HEK293 (cell line): ENCODE measurements at regions not wholly inside any gene's neighbourhood (a gene's known extent, or its start where the extent isn't known, plus 50 kb on each side); places are given as distances from the start of the nearest gene placed in this dataset.

Experiments used
- CTCF ChIA-PET: fragments of 350-600 bp; formaldehyde crosslinking; extraction: SDS; loops from one replicate; lab custom pipeline; 2021; ENCODE audit warnings: antibody characterized with exemption; lab: Yijun Ruan, JAX
- POLR2A ChIA-PET: fragments of 300-600 bp; formaldehyde crosslinking; extraction: SDS; loops from one replicate; lab custom pipeline; 2020; ENCODE audit warnings: antibody characterized with exemption, inconsistent platforms; lab: Yijun Ruan, JAX
- H3K27ac ChIP-seq: fragments of 200-500 bp; sonication (Bioruptor generic); 2 replicates; pipeline ENCODE4 v1.5.1; 2014; ENCODE audit warnings: low read depth, low read length, control low read depth, inconsistent platforms; ENCODE audit errors: extremely low read depth
- H3K36me3 ChIP-seq, 2 experiments: fragments of 200-500 bp in 1 of 2; sonication (Bioruptor generic) in 1 of 2; 1 replicate in 1 of 2; 2 replicates in 1 of 2; pipeline ENCODE4 v1.5.1; 2014 to 2017; ENCODE audit warnings: inconsistent platforms in 2 of 2, low read length in 2 of 2; ENCODE audit not compliant: control insufficient read depth in 2 of 2, insufficient read depth in 1 of 2
- H3K4me1 ChIP-seq: fragments of 200-500 bp; sonication (Bioruptor generic); 2 replicates; pipeline ENCODE4 v1.5.1; 2014; ENCODE audit warnings: mild to moderate bottlenecking, low read length, inconsistent platforms; ENCODE audit not compliant: control insufficient read depth, insufficient read depth
- H3K4me3 ChIP-seq: 2 replicates; pipeline ENCODE4 v1.5.1; 2011; ENCODE audit warnings: low read depth, mild to moderate bottlenecking, control low read depth, low read length, moderate library complexity
- H3K9me3 ChIP-seq: fragments of 200-500 bp; sonication (Bioruptor generic); 2 replicates; pipeline ENCODE4 v1.5.1; 2014; ENCODE audit warnings: low read depth, low read length, inconsistent platforms; ENCODE audit not compliant: control insufficient read depth, insufficient read depth
- BCL11A ChIP-seq: fragments of 450-650 bp; formaldehyde crosslinking; IDR thresholded peaks from 2 replicates; pipeline ENCODE4 v1.5.1; 2016; ENCODE audit warnings: low read depth, missing biosample characterization, missing genetic modification characterization
- HOXC10 ChIP-seq: sonication (generic); formaldehyde crosslinking; IDR thresholded peaks from 2 replicates; pipeline ENCODE4 v1.8.1; 2023; ENCODE audit warnings: mild to moderate bottlenecking, missing genetic modification reagents
- MEIS1 ChIP-seq: sonication (generic); formaldehyde crosslinking; IDR thresholded peaks from 2 replicates; pipeline ENCODE4 v1.8.1; 2022; ENCODE audit warnings: missing genetic modification reagents, mild to moderate bottlenecking, borderline replicate concordance
- YY1 ChIP-seq: fragments of 450-650 bp; formaldehyde crosslinking; IDR thresholded peaks from 2 replicates; pipeline ENCODE4 v1.5.1; 2018; ENCODE audit warnings: missing biosample characterization, missing genetic modification characterization
- ZBTB48 ChIP-seq: fragments of 450-650 bp; formaldehyde crosslinking; IDR thresholded peaks from 2 replicates; pipeline ENCODE4 v1.5.1; 2016; ENCODE audit warnings: missing biosample characterization, missing genetic modification characterization
- ZNF114 ChIP-seq: fragments of 450-650 bp; formaldehyde crosslinking; IDR thresholded peaks from 2 replicates; pipeline ENCODE4 v1.5.0; 2017; ENCODE audit warnings: missing biosample characterization, missing genetic modification characterization
- ZNF16 ChIP-seq: fragments of 450-650 bp; formaldehyde crosslinking; IDR thresholded peaks from 2 replicates; pipeline ENCODE4 v1.5.1; 2016; ENCODE audit warnings: low read depth, missing biosample characterization, missing genetic modification characterization
- ZNF184 ChIP-seq: fragments of 450-650 bp; IDR thresholded peaks from 2 replicates; pipeline ENCODE4 v1.5.1; 2018; ENCODE audit warnings: missing biosample characterization, mild to moderate bottlenecking, missing genetic modification characterization
- ZNF26 ChIP-seq: fragments of 450-650 bp; formaldehyde crosslinking; IDR thresholded peaks from 2 replicates; pipeline ENCODE4 v1.5.1; 2016; ENCODE audit warnings: missing biosample characterization, missing genetic modification characterization
- ZNF501 ChIP-seq: fragments of 450-650 bp; formaldehyde crosslinking; IDR thresholded peaks from 2 replicates; pipeline ENCODE4 v1.5.1; 2016; ENCODE audit warnings: missing biosample characterization, missing genetic modification characterization
- ZNF544 ChIP-seq: fragments of 450-650 bp; formaldehyde crosslinking; IDR thresholded peaks from 2 replicates; pipeline ENCODE4 v1.5.0; 2017; ENCODE audit warnings: missing biosample characterization, missing genetic modification characterization
- ZNF600 ChIP-seq: fragments of 450-650 bp; formaldehyde crosslinking; IDR thresholded peaks from 2 replicates; pipeline ENCODE4 v1.5.1; 2016; ENCODE audit warnings: missing biosample characterization, missing genetic modification characterization
- ZNF785 ChIP-seq: fragments of 450-650 bp; formaldehyde crosslinking; IDR thresholded peaks from 2 replicates; pipeline ENCODE4 v1.5.1; 2016; ENCODE audit warnings: missing biosample characterization, missing genetic modification characterization
- ZXDB ChIP-seq: fragments of 450-650 bp; formaldehyde crosslinking; IDR thresholded peaks from 2 replicates; pipeline ENCODE4 v1.5.1; 2016; ENCODE audit warnings: missing biosample characterization, missing genetic modification characterization
- TF ChIP-seq, protein P1 (sequence below): fragments of 450-650 bp; formaldehyde crosslinking; IDR thresholded peaks from 2 replicates; pipeline ENCODE4 v1.5.1; 2017; ENCODE audit warnings: missing biosample characterization, missing genetic modification characterization
- TF ChIP-seq, protein P2 (sequence below): fragments of 450-650 bp; formaldehyde crosslinking; conservative IDR thresholded peaks from 2 replicates; pipeline ENCODE4 v1.5.1; 2016; ENCODE audit warnings: low read depth, missing biosample characterization, missing genetic modification characterization
- TF ChIP-seq, protein P3 (sequence below): fragments of 450-650 bp; formaldehyde crosslinking; IDR thresholded peaks from 2 replicates; pipeline ENCODE4 v1.5.1; 2016; ENCODE audit warnings: missing biosample characterization, missing genetic modification characterization
- TF ChIP-seq, protein P4 (sequence below): fragments of 450-650 bp; formaldehyde crosslinking; IDR thresholded peaks from 2 replicates; pipeline ENCODE4 v1.5.1; 2016; ENCODE audit warnings: missing biosample characterization, missing genetic modification characterization
- TF ChIP-seq, protein P5 (sequence below): fragments of 450-650 bp; formaldehyde crosslinking; IDR thresholded peaks from 2 replicates; pipeline ENCODE4 v1.5.1; 2016; ENCODE audit warnings: missing biosample characterization, missing genetic modification characterization
- TF ChIP-seq, protein P6 (sequence below): fragments of 450-650 bp; formaldehyde crosslinking; IDR thresholded peaks from 2 replicates; pipeline ENCODE4 v1.5.1; 2016; ENCODE audit warnings: missing biosample characterization, missing genetic modification characterization

DNA sequence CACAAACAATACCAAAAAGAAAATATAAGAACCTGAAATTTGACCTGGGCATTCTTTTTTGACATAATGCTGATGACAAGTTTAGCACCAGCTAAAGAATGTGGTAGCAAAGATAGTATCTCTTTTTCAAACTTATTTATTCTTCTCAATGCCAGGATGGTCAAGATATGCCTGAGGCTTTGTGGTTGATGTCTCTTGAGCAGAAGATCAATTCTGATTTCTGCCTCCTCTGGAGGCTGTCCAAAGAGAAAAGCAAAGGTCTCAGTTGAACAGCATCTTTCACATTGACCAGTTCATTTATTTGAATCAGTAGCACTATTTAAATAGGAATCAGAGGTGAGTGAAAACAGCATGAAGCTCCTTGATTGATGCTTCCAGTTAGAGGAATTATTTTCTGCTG is 588.2 kb downstream of the HTR1A start:
- TF ChIP-seq ZNF114 (tag by site-specific recombination) (no peak), ZNF501 (no peak), BCL11A (tag by site-specific recombination) (no peak), ZBTB48 (tag by site-specific recombination) (no peak), ZNF785 (tag by site-specific recombination) (no peak), MEIS1 (CRISPR knock-in tag) (no peak), ZNF544 (tag by site-specific recombination) (no peak)
- TF ChIP-seq, protein P1, sequence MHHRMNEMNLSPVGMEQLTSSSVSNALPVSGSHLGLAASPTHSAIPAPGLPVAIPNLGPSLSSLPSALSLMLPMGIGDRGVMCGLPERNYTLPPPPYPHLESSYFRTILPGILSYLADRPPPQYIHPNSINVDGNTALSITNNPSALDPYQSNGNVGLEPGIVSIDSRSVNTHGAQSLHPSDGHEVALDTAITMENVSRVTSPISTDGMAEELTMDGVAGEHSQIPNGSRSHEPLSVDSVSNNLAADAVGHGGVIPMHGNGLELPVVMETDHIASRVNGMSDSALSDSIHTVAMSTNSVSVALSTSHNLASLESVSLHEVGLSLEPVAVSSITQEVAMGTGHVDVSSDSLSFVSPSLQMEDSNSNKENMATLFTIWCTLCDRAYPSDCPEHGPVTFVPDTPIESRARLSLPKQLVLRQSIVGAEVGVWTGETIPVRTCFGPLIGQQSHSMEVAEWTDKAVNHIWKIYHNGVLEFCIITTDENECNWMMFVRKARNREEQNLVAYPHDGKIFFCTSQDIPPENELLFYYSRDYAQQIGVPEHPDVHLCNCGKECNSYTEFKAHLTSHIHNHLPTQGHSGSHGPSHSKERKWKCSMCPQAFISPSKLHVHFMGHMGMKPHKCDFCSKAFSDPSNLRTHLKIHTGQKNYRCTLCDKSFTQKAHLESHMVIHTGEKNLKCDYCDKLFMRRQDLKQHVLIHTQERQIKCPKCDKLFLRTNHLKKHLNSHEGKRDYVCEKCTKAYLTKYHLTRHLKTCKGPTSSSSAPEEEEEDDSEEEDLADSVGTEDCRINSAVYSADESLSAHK = no peak
- TF ChIP-seq, protein P2, sequence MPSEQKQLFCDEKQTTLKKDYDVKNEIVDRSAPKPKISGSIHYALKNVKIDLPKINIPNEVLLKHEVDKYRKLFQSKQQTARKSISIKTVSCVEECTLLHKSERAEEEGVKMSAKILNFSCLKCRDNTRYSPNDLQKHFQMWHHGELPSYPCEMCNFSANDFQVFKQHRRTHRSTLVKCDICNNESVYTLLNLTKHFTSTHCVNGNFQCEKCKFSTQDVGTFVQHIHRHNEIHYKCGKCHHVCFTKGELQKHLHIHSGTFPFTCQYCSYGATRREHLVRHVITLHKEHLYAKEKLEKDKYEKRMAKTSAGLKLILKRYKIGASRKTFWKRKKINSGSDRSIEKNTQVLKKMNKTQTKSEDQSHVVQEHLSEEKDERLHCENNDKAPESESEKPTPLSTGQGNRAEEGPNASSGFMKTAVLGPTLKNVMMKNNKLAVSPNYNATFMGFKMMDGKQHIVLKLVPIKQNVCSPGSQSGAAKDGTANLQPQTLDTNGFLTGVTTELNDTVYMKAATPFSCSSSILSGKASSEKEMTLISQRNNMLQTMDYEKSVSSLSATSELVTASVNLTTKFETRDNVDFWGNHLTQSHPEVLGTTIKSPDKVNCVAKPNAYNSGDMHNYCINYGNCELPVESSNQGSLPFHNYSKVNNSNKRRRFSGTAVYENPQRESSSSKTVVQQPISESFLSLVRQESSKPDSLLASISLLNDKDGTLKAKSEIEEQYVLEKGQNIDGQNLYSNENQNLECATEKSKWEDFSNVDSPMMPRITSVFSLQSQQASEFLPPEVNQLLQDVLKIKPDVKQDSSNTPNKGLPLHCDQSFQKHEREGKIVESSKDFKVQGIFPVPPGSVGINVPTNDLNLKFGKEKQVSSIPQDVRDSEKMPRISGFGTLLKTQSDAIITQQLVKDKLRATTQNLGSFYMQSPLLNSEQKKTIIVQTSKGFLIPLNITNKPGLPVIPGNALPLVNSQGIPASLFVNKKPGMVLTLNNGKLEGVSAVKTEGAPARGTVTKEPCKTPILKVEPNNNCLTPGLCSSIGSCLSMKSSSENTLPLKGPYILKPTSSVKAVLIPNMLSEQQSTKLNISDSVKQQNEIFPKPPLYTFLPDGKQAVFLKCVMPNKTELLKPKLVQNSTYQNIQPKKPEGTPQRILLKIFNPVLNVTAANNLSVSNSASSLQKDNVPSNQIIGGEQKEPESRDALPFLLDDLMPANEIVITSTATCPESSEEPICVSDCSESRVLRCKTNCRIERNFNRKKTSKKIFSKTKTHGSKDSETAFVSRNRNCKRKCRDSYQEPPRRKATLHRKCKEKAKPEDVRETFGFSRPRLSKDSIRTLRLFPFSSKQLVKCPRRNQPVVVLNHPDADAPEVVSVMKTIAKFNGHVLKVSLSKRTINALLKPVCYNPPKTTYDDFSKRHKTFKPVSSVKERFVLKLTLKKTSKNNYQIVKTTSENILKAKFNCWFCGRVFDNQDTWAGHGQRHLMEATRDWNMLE (tag by site-specific recombination) = no peak
- TF ChIP-seq, protein P3, sequence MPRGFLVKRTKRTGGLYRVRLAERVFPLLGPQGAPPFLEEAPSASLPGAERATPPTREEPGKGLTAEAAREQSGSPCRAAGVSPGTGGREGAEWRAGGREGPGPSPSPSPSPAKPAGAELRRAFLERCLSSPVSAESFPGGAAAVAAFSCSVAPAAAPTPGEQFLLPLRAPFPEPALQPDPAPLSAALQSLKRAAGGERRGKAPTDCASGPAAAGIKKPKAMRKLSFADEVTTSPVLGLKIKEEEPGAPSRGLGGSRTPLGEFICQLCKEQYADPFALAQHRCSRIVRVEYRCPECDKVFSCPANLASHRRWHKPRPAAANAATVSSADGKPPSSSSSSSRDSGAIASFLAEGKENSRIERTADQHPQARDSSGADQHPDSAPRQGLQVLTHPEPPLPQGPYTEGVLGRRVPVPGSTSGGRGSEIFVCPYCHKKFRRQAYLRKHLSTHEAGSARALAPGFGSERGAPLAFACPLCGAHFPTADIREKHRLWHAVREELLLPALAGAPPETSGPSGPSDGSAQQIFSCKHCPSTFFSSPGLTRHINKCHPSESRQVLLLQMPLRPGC = no peak
- TF ChIP-seq, protein P4, sequence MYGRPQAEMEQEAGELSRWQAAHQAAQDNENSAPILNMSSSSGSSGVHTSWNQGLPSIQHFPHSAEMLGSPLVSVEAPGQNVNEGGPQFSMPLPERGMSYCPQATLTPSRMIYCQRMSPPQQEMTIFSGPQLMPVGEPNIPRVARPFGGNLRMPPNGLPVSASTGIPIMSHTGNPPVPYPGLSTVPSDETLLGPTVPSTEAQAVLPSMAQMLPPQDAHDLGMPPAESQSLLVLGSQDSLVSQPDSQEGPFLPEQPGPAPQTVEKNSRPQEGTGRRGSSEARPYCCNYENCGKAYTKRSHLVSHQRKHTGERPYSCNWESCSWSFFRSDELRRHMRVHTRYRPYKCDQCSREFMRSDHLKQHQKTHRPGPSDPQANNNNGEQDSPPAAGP (tag by site-specific recombination) = no peak
- TF ChIP-seq, all 188 proteins: peak for 0
- CTCF ChIA-PET = no interaction called here
- H3K36me3 ChIP-seq = no peaks in the 10 kb centered on the region
- no peaks in the 10 kb centered on the region for H3K9me3 ChIP-seq
- H3K27ac ChIP-seq = no peak overlapping the region
- no peak overlapping the region for H3K4me3 ChIP-seq
- no peaks in the 10 kb centered on the region for H3K4me1 ChIP-seq
- POLR2A ChIA-PET = no interaction called here

DNA sequence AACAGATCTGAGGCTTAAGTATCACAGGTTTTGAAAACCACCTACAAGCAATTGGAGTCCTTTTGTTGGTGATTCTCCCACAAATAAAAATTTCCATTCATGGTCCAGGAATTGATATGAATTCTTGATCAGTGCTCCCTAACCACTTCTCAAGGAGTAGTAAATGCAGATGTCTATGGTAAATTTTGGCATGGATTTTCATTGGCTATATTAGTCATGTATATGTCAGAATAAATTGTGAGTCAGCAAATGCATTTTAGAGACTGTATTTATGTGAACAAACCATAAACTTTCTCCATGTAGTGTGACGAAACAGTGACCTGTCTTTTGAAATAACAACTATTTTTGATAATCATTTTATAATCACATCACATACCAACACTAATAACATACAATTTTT is 611.1 kb downstream of the HTR1A start:
- H3K36me3 ChIP-seq = no peaks in the 10 kb centered on the region
- no peak overlapping the region for H3K27ac ChIP-seq
- ChIA-PET CTCF (no interaction called here), POLR2A (no interaction called here)
- H3K4me1 ChIP-seq = no peaks in the 10 kb centered on the region
- no peaks in the 10 kb centered on the region for H3K9me3 ChIP-seq
- H3K4me3 ChIP-seq = no peak overlapping the region
- TF ChIP-seq ZNF600 (tag by site-specific recombination) = no peak
- no peak for TF ChIP-seq ZNF16 (tag by site-specific recombination)
- TF ChIP-seq, protein P5, sequence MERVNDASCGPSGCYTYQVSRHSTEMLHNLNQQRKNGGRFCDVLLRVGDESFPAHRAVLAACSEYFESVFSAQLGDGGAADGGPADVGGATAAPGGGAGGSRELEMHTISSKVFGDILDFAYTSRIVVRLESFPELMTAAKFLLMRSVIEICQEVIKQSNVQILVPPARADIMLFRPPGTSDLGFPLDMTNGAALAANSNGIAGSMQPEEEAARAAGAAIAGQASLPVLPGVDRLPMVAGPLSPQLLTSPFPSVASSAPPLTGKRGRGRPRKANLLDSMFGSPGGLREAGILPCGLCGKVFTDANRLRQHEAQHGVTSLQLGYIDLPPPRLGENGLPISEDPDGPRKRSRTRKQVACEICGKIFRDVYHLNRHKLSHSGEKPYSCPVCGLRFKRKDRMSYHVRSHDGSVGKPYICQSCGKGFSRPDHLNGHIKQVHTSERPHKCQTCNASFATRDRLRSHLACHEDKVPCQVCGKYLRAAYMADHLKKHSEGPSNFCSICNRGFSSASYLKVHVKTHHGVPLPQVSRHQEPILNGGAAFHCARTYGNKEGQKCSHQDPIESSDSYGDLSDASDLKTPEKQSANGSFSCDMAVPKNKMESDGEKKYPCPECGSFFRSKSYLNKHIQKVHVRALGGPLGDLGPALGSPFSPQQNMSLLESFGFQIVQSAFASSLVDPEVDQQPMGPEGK (tag by site-specific recombination) = no peak
- no peak for TF ChIP-seq ZXDB (tag by site-specific recombination)
- TF ChIP-seq HOXC10 = no peak
- no peak for TF ChIP-seq YY1 (tag by site-specific recombination)
- no peak for TF ChIP-seq ZNF184 (tag by site-specific recombination)
- TF ChIP-seq ZNF26 (tag by site-specific recombination) = no peak
- TF ChIP-seq, protein P6, sequence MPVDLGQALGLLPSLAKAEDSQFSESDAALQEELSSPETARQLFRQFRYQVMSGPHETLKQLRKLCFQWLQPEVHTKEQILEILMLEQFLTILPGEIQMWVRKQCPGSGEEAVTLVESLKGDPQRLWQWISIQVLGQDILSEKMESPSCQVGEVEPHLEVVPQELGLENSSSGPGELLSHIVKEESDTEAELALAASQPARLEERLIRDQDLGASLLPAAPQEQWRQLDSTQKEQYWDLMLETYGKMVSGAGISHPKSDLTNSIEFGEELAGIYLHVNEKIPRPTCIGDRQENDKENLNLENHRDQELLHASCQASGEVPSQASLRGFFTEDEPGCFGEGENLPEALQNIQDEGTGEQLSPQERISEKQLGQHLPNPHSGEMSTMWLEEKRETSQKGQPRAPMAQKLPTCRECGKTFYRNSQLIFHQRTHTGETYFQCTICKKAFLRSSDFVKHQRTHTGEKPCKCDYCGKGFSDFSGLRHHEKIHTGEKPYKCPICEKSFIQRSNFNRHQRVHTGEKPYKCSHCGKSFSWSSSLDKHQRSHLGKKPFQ (tag by site-specific recombination) = no peak
